Renal cortical epithelial cell (primary cell): ENCODE measurements at regions not wholly inside any gene's neighbourhood (a gene's known extent, or its start where the extent isn't known, plus 50 kb on each side); places are given as distances from the start of the nearest gene placed in this dataset.
"Not testable (repeated sequence)": the region's sequence is repeated elsewhere in the genome, so short reads cannot be mapped to it uniquely, and the experiment has no call there.

ENCODE experiments used
- DNase-seq: peaks from one replicate; pipeline ENCODE4 v3.0.0-alpha.2; 2011; ENCODE audit warnings: low read depth

GRCh38 chr10:46645110-46645509 is 66.2 kb downstream of the SYT15 start:
- DNase-seq = not testable (repeated sequence)

GRCh38 chr10:46646132-46646531 is 67.2 kb downstream of the SYT15 start:
- not testable (repeated sequence) for DNase-seq

- not testable (repeated sequence) for DNase-seq
Measured at GRCh38 chr10:46650967-46651366, 72.0 kb downstream of the SYT15 start.

- not testable (repeated sequence) for DNase-seq
Measured at GRCh38 chr10:46657437-46657836, 78.5 kb downstream of the SYT15 start.

- DNase-seq = not testable (repeated sequence)
Measured at GRCh38 chr10:46660027-46660834, 81.3 kb downstream of the SYT15 start.

GRCh38 chr10:46660835-46661164 is 81.9 kb downstream of the SYT15 start:
- DNase-seq = not testable (repeated sequence)

GRCh38 chr10:46665536-46665935 is 86.6 kb downstream of the SYT15 start:
- not testable (repeated sequence) for DNase-seq

GRCh38 chr10:46668357-46668997 is 89.5 kb downstream of the SYT15 start:
- DNase-seq = not testable (repeated sequence)

- DNase-seq = not testable (repeated sequence)
Measured at GRCh38 chr10:46677836-46678435, 99.0 kb downstream of the SYT15 start.

- not testable (repeated sequence) for DNase-seq
Measured at GRCh38 chr10:46691397-46691796, 112.5 kb downstream of the SYT15 start.

GRCh38 chr10:46693218-46693617 is 114.3 kb downstream of the SYT15 start:
- not testable (repeated sequence) for DNase-seq

GRCh38 chr10:46717264-46717663 is 138.3 kb downstream of the SYT15 start:
- DNase-seq = not testable (repeated sequence)

GRCh38 chr10:46718014-46718413 is 139.1 kb downstream of the SYT15 start:
- not testable (repeated sequence) for DNase-seq

GRCh38 chr10:46720386-46720785 is 141.5 kb downstream of the SYT15 start:
- peak; percentile 80 for DNase-seq

- DNase-seq = peak; percentile 86
Measured at GRCh38 chr10:46720811-46721518, 142.0 kb downstream of the SYT15 start.

- not testable (repeated sequence) for DNase-seq
Measured at GRCh38 chr10:46724258-46724657, 145.3 kb downstream of the SYT15 start.

- DNase-seq = not testable (repeated sequence)
Measured at GRCh38 chr10:46728359-46728758, 149.4 kb downstream of the SYT15 start.

- not testable (repeated sequence) for DNase-seq
Measured at GRCh38 chr10:46730729-46731128, 151.8 kb downstream of the SYT15 start.

- not testable (repeated sequence) for DNase-seq
Measured at GRCh38 chr10:46733635-46734261, 154.8 kb downstream of the SYT15 start.

- peak; percentile 2 for DNase-seq
Measured at GRCh38 chr10:46734262-46734642, 155.3 kb downstream of the SYT15 start.

GRCh38 chr10:46739919-46740318 is 161.0 kb downstream of the SYT15 start:
- not testable (repeated sequence) for DNase-seq

GRCh38 chr10:46740368-46740767 is 161.4 kb downstream of the SYT15 start:
- not testable (repeated sequence) for DNase-seq
